H9 (cell line): ENCODE measurements at regions not wholly inside any gene's neighbourhood (a gene's known extent, or its start where the extent isn't known, plus 50 kb on each side); places are given as distances from the start of the nearest gene placed in this dataset.

Experiments
- DNase-seq: peaks from one replicate; pipeline ENCODE4 v3.0.0-alpha.2; 2017
- H2AFZ ChIP-seq: one replicate; pipeline ENCODE4 v1.6.1; 2013; ENCODE audit warnings: mild to moderate bottlenecking, low read length, control low read depth, moderate library complexity
- H2AK5ac ChIP-seq: 2 replicates; pipeline ENCODE4 v1.6.1; 2013; ENCODE audit warnings: low read length, control low read depth, mixed read lengths; ENCODE audit not compliant: insufficient read length
- H2BK120ac ChIP-seq: one replicate; pipeline ENCODE4 v1.6.1; 2013; ENCODE audit warnings: low read depth, mild to moderate bottlenecking, low read length, control low read depth, inconsistent platforms; ENCODE audit not compliant: poor library complexity, severe bottlenecking
- H2BK12ac ChIP-seq: 2 replicates; pipeline ENCODE4 v1.6.1; 2013; ENCODE audit warnings: low read length, control low read depth, mixed read lengths, low read depth; ENCODE audit not compliant: insufficient read length
- H2BK15ac ChIP-seq: 2 replicates; pipeline ENCODE4 v1.6.1; 2013; ENCODE audit warnings: low read depth, low read length, control low read depth
- H2BK20ac ChIP-seq: one replicate; pipeline ENCODE4 v1.6.1; 2013; ENCODE audit warnings: low read depth, mild to moderate bottlenecking, low read length, control low read depth, inconsistent platforms; ENCODE audit not compliant: poor library complexity, severe bottlenecking
- H2BK5ac ChIP-seq: 2 replicates; pipeline ENCODE4 v1.6.1; 2013; ENCODE audit warnings: low read length, control low read depth, mixed read lengths; ENCODE audit not compliant: insufficient read length
- H3K14ac ChIP-seq: 2 replicates; pipeline ENCODE4 v1.6.1; 2013; ENCODE audit warnings: low read length, control low read depth; ENCODE audit not compliant: insufficient read depth
- H3K18ac ChIP-seq: 2 replicates; pipeline ENCODE4 v1.6.1; 2013; ENCODE audit warnings: low read depth, mild to moderate bottlenecking, mixed read lengths, low read length, control low read depth; ENCODE audit not compliant: insufficient read length
- H3K23ac ChIP-seq: 2 replicates; pipeline ENCODE4 v1.6.1; 2013; ENCODE audit warnings: low read length, control low read depth, mixed read lengths, low read depth; ENCODE audit not compliant: insufficient read length
- H3K23me2 ChIP-seq: 2 replicates; pipeline ENCODE4 v1.6.1; 2013; ENCODE audit warnings: low read depth, mild to moderate bottlenecking, mixed read lengths, low read length, control low read depth; ENCODE audit not compliant: insufficient read length, poor library complexity, severe bottlenecking
- H3K27ac ChIP-seq: 2 replicates; pipeline ENCODE4 v1.5.1; 2013; ENCODE audit warnings: low read length, control low read depth, mixed read lengths, low read depth; ENCODE audit not compliant: insufficient read length
- H3K27me3 ChIP-seq: 2 replicates; pipeline ENCODE4 v1.6.1; 2013; ENCODE audit warnings: low read length, control low read depth, inconsistent platforms; ENCODE audit not compliant: insufficient read depth
- H3K4ac ChIP-seq: 2 replicates; pipeline ENCODE4 v1.6.1; 2013; ENCODE audit warnings: low read depth, mild to moderate bottlenecking, control low read depth, inconsistent platforms, low read length, moderate library complexity
- H3K4me1 ChIP-seq: 2 replicates; pipeline ENCODE4 v1.6.1; 2013; ENCODE audit warnings: low read length, control low read depth, inconsistent platforms; ENCODE audit not compliant: insufficient read depth
- H3K4me2 ChIP-seq: 2 replicates; pipeline ENCODE4 v1.6.1; 2013; ENCODE audit warnings: low read length, control low read depth, mixed read lengths; ENCODE audit not compliant: insufficient read length, insufficient read depth
- H3K56ac ChIP-seq: 2 replicates; pipeline ENCODE4 v1.6.1; 2013; ENCODE audit warnings: low read depth, mild to moderate bottlenecking, mixed read lengths, low read length, control low read depth; ENCODE audit not compliant: insufficient read length
- H3K79me1 ChIP-seq: 2 replicates; pipeline ENCODE4 v1.6.1; 2013; ENCODE audit warnings: low read depth, mild to moderate bottlenecking, moderate library complexity, low read length, control low read depth, inconsistent platforms; ENCODE audit not compliant: insufficient read depth, poor library complexity, severe bottlenecking
- H3K79me2 ChIP-seq: 2 replicates; pipeline ENCODE4 v1.6.1; 2013; ENCODE audit warnings: low read length, control low read depth, inconsistent platforms; ENCODE audit not compliant: insufficient read depth
- H3K9ac ChIP-seq: 2 replicates; pipeline ENCODE4 v1.6.1; 2013; ENCODE audit warnings: low read length, control low read depth, mixed read lengths; ENCODE audit not compliant: insufficient read length; ENCODE audit errors: extremely low read depth
- H3K9me3 ChIP-seq: one replicate; pipeline ENCODE4 v1.6.1; 2013; ENCODE audit warnings: low read depth, low read length, inconsistent platforms; ENCODE audit not compliant: control insufficient read depth
- H3T11ph ChIP-seq: one replicate; pipeline ENCODE4 v1.6.1; 2013; ENCODE audit warnings: mild to moderate bottlenecking, low read length, control low read depth, inconsistent platforms
- H4K20me1 ChIP-seq: one replicate; pipeline ENCODE4 v1.6.1; 2013; ENCODE audit not compliant: control insufficient read depth, insufficient read length, insufficient read depth
- H4K5ac ChIP-seq: 2 replicates; pipeline ENCODE4 v1.6.1; 2013; ENCODE audit warnings: low read depth, mild to moderate bottlenecking, mixed read lengths, low read length, control low read depth; ENCODE audit not compliant: insufficient read length
- H4K8ac ChIP-seq: replicated peaks from 2 replicates; pipeline ENCODE4 v1.6.1; 2013; ENCODE audit warnings: low read length, control low read depth, mixed read lengths, low read depth; ENCODE audit not compliant: insufficient read length
- H4K91ac ChIP-seq: 2 replicates; pipeline ENCODE4 v1.6.1; 2013; ENCODE audit warnings: low read depth, mild to moderate bottlenecking, moderate library complexity, mixed read lengths, low read length, control low read depth; ENCODE audit not compliant: insufficient read length
- H3K27ac Mint-ChIP-seq, 3 experiments: 2 replicates in 2 of 3; 3 replicates in 1 of 3; pipeline ENCODE4 v1.8.0; 2020 to 2021; ENCODE audit warnings: mixed read lengths in 3 of 3, mild to moderate bottlenecking in 1 of 3, moderate library complexity in 1 of 3
- H3K27me3 Mint-ChIP-seq: 2 replicates; pipeline ENCODE4 v1.8.0; 2021; ENCODE audit warnings: low read depth, mild to moderate bottlenecking, moderate library complexity, mixed read lengths
- H3K36me3 Mint-ChIP-seq, 3 experiments: 2 replicates in 2 of 3; 3 replicates in 1 of 3; pipeline ENCODE4 v1.8.0; 2020 to 2021; ENCODE audit warnings: low read depth in 3 of 3, mixed read lengths in 3 of 3; ENCODE audit not compliant: insufficient read depth in 1 of 3
- H3K4me1 Mint-ChIP-seq, 2 experiments: 2 replicates each; pipeline ENCODE4 v1.8.0; 2020; ENCODE audit warnings: mixed read lengths in 2 of 2
- H3K4me3 Mint-ChIP-seq, 2 experiments: 2 replicates in 1 of 2; 3 replicates in 1 of 2; pipeline ENCODE4 v1.8.0; 2020 to 2021; ENCODE audit warnings: mild to moderate bottlenecking in 2 of 2, mixed read lengths in 2 of 2, moderate library complexity in 1 of 2
- H3K9me3 Mint-ChIP-seq, 2 experiments: 2 replicates in 1 of 2; 3 replicates in 1 of 2; pipeline ENCODE4 v1.8.0; 2020; ENCODE audit warnings: mild to moderate bottlenecking in 2 of 2, mixed read lengths in 2 of 2, moderate library complexity in 1 of 2
- CTCF ChIP-seq: fragments of 200-600 bp; sonication (generic); conservative IDR thresholded peaks from 3 replicates; pipeline ENCODE4 v1.8.0; 2021; ENCODE audit warnings: antibody characterized with exemption, mild to moderate bottlenecking
- WGBS: extraction: QIAGEN DNeasy Blood & Tissue Kit; methylation state at CpG from one replicate; pipeline ENCODE4 v1.1.7; 2013; ENCODE audit warnings: missing lambda C conversion rate, low lambda C conversion rate, mixed read lengths; ENCODE audit not compliant: insufficient read length; ENCODE audit errors: extremely low coverage; 5-methylcytosine and 5-hydroxymethylcytosine counted together

GRCh38 chr18:67813380-67814028, 297.0 kb upstream of the DSEL start:
- H3K4me1 Mint-ChIP-seq = no peaks in the 10 kb centered on the region
- Histone ChIP-seq H3K79me2 (no peaks in the 10 kb centered on the region), H4K91ac (no peak overlapping the region), H3K23ac (no peak overlapping the region), H3K27ac (no peak overlapping the region), H3K23me2 (no peaks in the 10 kb centered on the region), H3K14ac (no peak overlapping the region), H4K8ac (no peak overlapping the region), H3K27me3 (no peaks in the 10 kb centered on the region), H3K56ac (no peak overlapping the region), H3K18ac (no peak overlapping the region), H2BK5ac (no peak overlapping the region), H2AK5ac (no peak overlapping the region), H2BK15ac (no peak overlapping the region), H2BK120ac (no peak overlapping the region), H3K4ac (no peak overlapping the region), H3K79me1 (no peaks in the 10 kb centered on the region), H4K20me1 (no peaks in the 10 kb centered on the region), H3K4me1 (no peaks in the 10 kb centered on the region), H4K5ac (no peak overlapping the region), H2AFZ (no peak overlapping the region), H3K4me2 (no peak overlapping the region), H3T11ph (no peak overlapping the region), H2BK20ac (no peak overlapping the region), H3K9ac (no peak overlapping the region), H3K9me3 (no peaks in the 10 kb centered on the region), H2BK12ac (no peak overlapping the region)
- no peaks in the 10 kb centered on the region for H3K9me3 Mint-ChIP-seq
- H3K27ac Mint-ChIP-seq = no peak overlapping the region
- DNase-seq = no peak
- no peak overlapping the region for H3K4me3 Mint-ChIP-seq
- no peaks in the 10 kb centered on the region; a peak in 1 of 7 replicates for H3K36me3 Mint-ChIP-seq
- WGBS = no CpG with 5 or more reads among the region's 4 CpGs
- TF ChIP-seq CTCF = no peak
- H3K27me3 Mint-ChIP-seq = no peaks in the 10 kb centered on the region
